ENCODE measurements at regions not wholly inside any gene's neighbourhood (a gene's known extent, or its start where the extent isn't known, plus 50 kb on each side); places are given as distances from the start of the nearest gene placed in this dataset.
"Not testable (repeated sequence)": the region's sequence is repeated elsewhere in the genome, so short reads cannot be mapped to it uniquely, and the experiment has no call there.

DNA sequence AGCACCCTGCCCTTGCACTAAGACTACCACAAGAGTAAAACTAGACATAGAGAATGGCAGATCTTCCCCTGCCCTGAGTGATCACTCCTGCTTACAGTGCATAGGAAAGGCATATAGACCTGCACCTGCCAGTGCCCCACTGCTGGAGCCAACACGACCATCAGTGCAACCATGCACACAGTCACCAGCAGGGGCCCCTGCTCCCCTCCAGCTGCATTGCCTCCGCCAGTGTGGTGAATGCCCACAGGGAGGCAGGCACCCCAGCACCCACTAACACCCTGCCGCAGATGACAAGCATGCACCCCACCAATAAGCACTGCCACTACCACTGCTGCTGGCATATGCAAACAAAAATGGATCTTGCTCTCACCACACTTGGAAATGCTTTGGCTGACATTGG lies 478.8 kb downstream of the ADCYAP1 start:
- FAIRE-seq (no peak), DNase-seq (ENCODE audit: low read depth) (no peak)
- Histone ChIP-seq H3K4me1 (ENCODE audit: insufficient read depth, low read length) (no peaks in the 10 kb centered on the region), H3K79me2 (ENCODE audit: insufficient read depth, low read length) (no peaks in the 10 kb centered on the region), H3K27ac (ENCODE audit: low read depth, low read length) (no peak overlapping the region), H4K20me1 (ENCODE audit: insufficient read depth, low read length) (no peaks in the 10 kb centered on the region), H3K36me3 (ENCODE audit: insufficient read depth, low read length) (no peaks in the 10 kb centered on the region), H2AFZ (ENCODE audit: low read depth, low read length) (no peak overlapping the region), H3K4me2 (ENCODE audit: low read length) (no peak overlapping the region), H3K4me3 (ENCODE audit: insufficient read depth, low read depth, low read length) (no peak overlapping the region), H3K27me3 (ENCODE audit: insufficient read depth, low read length) (no peaks in the 10 kb centered on the region), H3K9ac (ENCODE audit: low read length) (no peak overlapping the region), H3K9me3 (ENCODE audit: insufficient read depth, low read depth, low read length) (peaks cover 4% of the 10 kb centered on the region)
- Mint-ChIP-seq H3K9me3 (ENCODE audit: unreplicated experiment) (peaks cover 9% of the 10 kb centered on the region), H3K4me3 (ENCODE audit: unreplicated experiment) (no peak overlapping the region), H3K27ac (ENCODE audit: unreplicated experiment) (no peak overlapping the region), H3K27me3 (ENCODE audit: low read depth, unreplicated experiment) (no peaks in the 10 kb centered on the region), H3K4me1 (ENCODE audit: low read depth, unreplicated experiment) (no peaks in the 10 kb centered on the region), H3K36me3 (ENCODE audit: low read depth, unreplicated experiment) (no peaks in the 10 kb centered on the region)
- TF ChIP-seq, protein P1, sequence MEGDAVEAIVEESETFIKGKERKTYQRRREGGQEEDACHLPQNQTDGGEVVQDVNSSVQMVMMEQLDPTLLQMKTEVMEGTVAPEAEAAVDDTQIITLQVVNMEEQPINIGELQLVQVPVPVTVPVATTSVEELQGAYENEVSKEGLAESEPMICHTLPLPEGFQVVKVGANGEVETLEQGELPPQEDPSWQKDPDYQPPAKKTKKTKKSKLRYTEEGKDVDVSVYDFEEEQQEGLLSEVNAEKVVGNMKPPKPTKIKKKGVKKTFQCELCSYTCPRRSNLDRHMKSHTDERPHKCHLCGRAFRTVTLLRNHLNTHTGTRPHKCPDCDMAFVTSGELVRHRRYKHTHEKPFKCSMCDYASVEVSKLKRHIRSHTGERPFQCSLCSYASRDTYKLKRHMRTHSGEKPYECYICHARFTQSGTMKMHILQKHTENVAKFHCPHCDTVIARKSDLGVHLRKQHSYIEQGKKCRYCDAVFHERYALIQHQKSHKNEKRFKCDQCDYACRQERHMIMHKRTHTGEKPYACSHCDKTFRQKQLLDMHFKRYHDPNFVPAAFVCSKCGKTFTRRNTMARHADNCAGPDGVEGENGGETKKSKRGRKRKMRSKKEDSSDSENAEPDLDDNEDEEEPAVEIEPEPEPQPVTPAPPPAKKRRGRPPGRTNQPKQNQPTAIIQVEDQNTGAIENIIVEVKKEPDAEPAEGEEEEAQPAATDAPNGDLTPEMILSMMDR (IDR thresholded peaks at IDR 0.05; ENCODE audit: insufficient read depth, low read depth, low read length), result no peak
- TF ChIP-seq EZH2 (IDR thresholded peaks at IDR 0.05; ENCODE audit: insufficient read depth, low read length), result no peak

DNA sequence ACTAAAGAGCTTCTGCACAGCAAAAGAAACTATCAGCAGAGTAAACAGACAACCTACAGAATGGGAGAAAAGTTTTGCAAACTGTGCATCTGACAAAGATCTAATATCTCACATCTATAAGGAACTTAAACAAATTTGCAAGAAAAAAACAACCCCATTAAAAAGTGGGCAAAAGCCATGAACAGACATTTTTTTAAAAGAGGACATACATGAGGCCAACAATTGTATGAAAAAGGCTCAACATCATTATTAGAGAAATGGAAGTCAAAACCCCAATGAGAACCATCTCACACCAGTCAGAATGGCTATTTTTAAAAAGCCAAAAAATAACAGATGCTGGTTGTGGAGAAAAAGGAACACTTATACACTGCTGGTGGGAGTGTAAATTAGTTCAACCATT lies 483.8 kb downstream of the ADCYAP1 start:
- H3K9me3 ChIP-seq (ENCODE audit: insufficient read depth, low read depth, low read length); H2AFZ ChIP-seq (ENCODE audit: low read depth, low read length); H3K79me2 ChIP-seq (ENCODE audit: insufficient read depth, low read length); H3K36me3 Mint-ChIP-seq (ENCODE audit: low read depth, unreplicated experiment); H3K4me2 ChIP-seq (ENCODE audit: low read length); H3K27me3 ChIP-seq (ENCODE audit: insufficient read depth, low read length); FAIRE-seq; H3K4me1 ChIP-seq (ENCODE audit: insufficient read depth, low read length); DNase-seq (ENCODE audit: low read depth); H3K27ac Mint-ChIP-seq (ENCODE audit: unreplicated experiment); H3K27me3 Mint-ChIP-seq (ENCODE audit: low read depth, unreplicated experiment); H3K9me3 Mint-ChIP-seq (ENCODE audit: unreplicated experiment); H3K36me3 ChIP-seq (ENCODE audit: insufficient read depth, low read length); H3K9ac ChIP-seq (ENCODE audit: low read length); H3K27ac ChIP-seq (ENCODE audit: low read depth, low read length); H4K20me1 ChIP-seq (ENCODE audit: insufficient read depth, low read length); H3K4me1 Mint-ChIP-seq (ENCODE audit: low read depth, unreplicated experiment); H3K4me3 Mint-ChIP-seq (ENCODE audit: unreplicated experiment); H3K4me3 ChIP-seq (ENCODE audit: insufficient read depth, low read depth, low read length): not testable (repeated sequence)

DNA sequence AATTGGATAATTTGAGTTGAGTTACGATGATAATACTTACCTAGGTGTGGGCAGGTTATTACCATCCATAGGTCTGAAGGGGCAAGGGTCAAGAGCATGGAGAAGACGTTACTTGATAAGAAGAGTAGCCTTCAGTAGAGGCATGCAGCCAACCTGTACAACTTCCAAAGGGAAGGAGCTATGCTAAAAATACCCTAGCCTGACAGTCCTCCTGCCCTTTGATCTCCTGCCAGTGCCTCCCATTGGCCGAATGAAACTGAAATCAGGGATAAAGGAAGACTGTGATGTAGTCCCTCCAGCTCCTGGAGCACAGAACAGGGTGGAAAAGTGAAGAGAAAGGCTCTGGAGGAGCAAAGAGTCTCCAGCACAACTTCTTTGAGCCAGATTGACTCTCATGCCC lies 487.4 kb downstream of the ADCYAP1 start:
- H3K4me2 ChIP-seq (ENCODE audit: low read length), result no peak overlapping the region
- H3K36me3 ChIP-seq (ENCODE audit: insufficient read depth, low read length), result no peaks in the 10 kb centered on the region
- no peaks in the 10 kb centered on the region for H3K27me3 Mint-ChIP-seq (ENCODE audit: low read depth, unreplicated experiment)
- H3K4me3 Mint-ChIP-seq (ENCODE audit: unreplicated experiment), result no peak overlapping the region
- FAIRE-seq (no peak), DNase-seq (ENCODE audit: low read depth) (no peak)
- H3K27me3 ChIP-seq (ENCODE audit: insufficient read depth, low read length), result no peaks in the 10 kb centered on the region
- no peak overlapping the region for H3K4me3 ChIP-seq (ENCODE audit: insufficient read depth, low read depth, low read length)
- H3K36me3 Mint-ChIP-seq (ENCODE audit: low read depth, unreplicated experiment), result no peaks in the 10 kb centered on the region
- TF ChIP-seq, protein P1 (IDR thresholded peaks at IDR 0.05; ENCODE audit: insufficient read depth, low read depth, low read length), result no peak
- no peak for TF ChIP-seq EZH2 (IDR thresholded peaks at IDR 0.05; ENCODE audit: insufficient read depth, low read length)
- H3K79me2 ChIP-seq (ENCODE audit: insufficient read depth, low read length), result no peaks in the 10 kb centered on the region
- no peaks in the 10 kb centered on the region for H3K9me3 ChIP-seq (ENCODE audit: insufficient read depth, low read depth, low read length)
- no peak overlapping the region for H3K27ac Mint-ChIP-seq (ENCODE audit: unreplicated experiment)
- no peak overlapping the region for H3K27ac ChIP-seq (ENCODE audit: low read depth, low read length)
- no peak overlapping the region for H2AFZ ChIP-seq (ENCODE audit: low read depth, low read length)
- no peak overlapping the region for H3K9ac ChIP-seq (ENCODE audit: low read length)
- H3K4me1 Mint-ChIP-seq (ENCODE audit: low read depth, unreplicated experiment), result no peaks in the 10 kb centered on the region
- H3K4me1 ChIP-seq (ENCODE audit: insufficient read depth, low read length), result no peaks in the 10 kb centered on the region
- peaks cover 1% of the 10 kb centered on the region for H3K9me3 Mint-ChIP-seq (ENCODE audit: unreplicated experiment)
- no peaks in the 10 kb centered on the region for H4K20me1 ChIP-seq (ENCODE audit: insufficient read depth, low read length)

Data from astrocyte (in vitro differentiated cells and primary cell).